ENCODE measurements at regions not wholly inside any gene's neighbourhood (a gene's known extent, or its start where the extent isn't known, plus 50 kb on each side); places are given as distances from the start of the nearest gene placed in this dataset.
"Not testable (repeated sequence)": the region's sequence is repeated elsewhere in the genome, so short reads cannot be mapped to it uniquely, and the experiment has no call there.

DNA sequence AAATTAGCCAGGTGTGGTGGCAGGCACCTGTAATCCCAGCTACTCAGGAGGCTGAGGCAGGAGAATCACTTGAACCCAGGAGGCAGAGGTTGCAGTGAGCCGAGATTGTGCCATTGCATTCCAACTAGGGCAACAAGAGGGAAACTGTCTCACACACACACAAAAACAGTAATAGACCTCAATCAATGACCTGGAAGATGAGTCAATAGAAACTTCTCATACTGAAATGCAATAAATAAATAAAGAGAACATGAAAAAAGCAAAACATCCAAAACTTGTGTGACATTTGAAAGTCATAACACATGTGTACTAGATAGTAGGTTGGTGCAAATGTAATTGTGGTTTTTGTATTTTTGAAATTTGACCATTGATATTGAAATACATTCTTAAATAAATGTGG is 1338.5 kb downstream of the AMY1C start:
- Mint-ChIP-seq H3K4me1 (ENCODE audit: low read depth) (no peaks in the 10 kb centered on the region), H3K9me3 (ENCODE audit: insufficient read depth) (peaks cover 19% of the 10 kb centered on the region), H3K36me3 (ENCODE audit: low read depth) (no peaks in the 10 kb centered on the region), H3K27me3 (ENCODE audit: low read depth) (no peaks in the 10 kb centered on the region), H3K27ac (no peak overlapping the region), H3K4me3 (no peak overlapping the region)
- ChIA-PET CTCF (no interaction called here), POLR2A (no interaction called here)
- ATAC-seq: no peak
- DNase-seq: no peak

DNA sequence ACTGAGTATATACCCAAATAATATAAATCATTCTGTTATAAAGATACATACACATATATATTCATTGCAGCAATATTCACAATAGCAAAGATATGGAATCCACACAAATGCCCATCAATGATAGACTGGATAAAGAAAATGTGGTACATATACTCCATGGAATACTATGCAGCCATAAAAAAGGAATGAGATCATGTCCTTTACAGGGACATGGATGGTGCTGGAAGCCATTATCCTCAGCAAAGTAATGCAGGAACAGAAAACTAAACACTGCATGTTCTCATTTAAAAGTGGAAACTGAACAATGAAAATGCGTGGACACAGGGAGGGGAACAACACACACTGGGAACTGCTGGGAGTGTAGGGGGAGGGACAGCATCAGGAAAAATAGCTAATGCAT is 1344.2 kb downstream of the AMY1C start:
- peaks cover 16% of the 10 kb centered on the region for H3K9me3 Mint-ChIP-seq (ENCODE audit: insufficient read depth)
- H3K27ac Mint-ChIP-seq; ATAC-seq; POLR2A ChIA-PET; H3K4me1 Mint-ChIP-seq (ENCODE audit: low read depth); H3K4me3 Mint-ChIP-seq; H3K27me3 Mint-ChIP-seq (ENCODE audit: low read depth); DNase-seq; H3K36me3 Mint-ChIP-seq (ENCODE audit: low read depth); CTCF ChIA-PET: not testable (repeated sequence)

- Mint-ChIP-seq H3K36me3 (ENCODE audit: low read depth) (no peaks in the 10 kb centered on the region), H3K9me3 (ENCODE audit: insufficient read depth) (no peaks in the 10 kb centered on the region), H3K4me1 (ENCODE audit: low read depth) (no peaks in the 10 kb centered on the region), H3K27me3 (ENCODE audit: low read depth) (no peaks in the 10 kb centered on the region), H3K4me3 (no peak overlapping the region), H3K27ac (no peak overlapping the region)
- ChIA-PET CTCF (no interaction called here), POLR2A (no interaction called here)
- ATAC-seq (no peak), DNase-seq (no peak)
Measured at GRCh38 chr1:105100102-105100501, 1350.4 kb downstream of the AMY1C start.

- no peaks in the 10 kb centered on the region for H3K27me3 Mint-ChIP-seq (ENCODE audit: low read depth)
- ATAC-seq (no peak), DNase-seq (no peak)
- ChIA-PET CTCF (no interaction called here), POLR2A (no interaction called here)
- H3K36me3 Mint-ChIP-seq (ENCODE audit: low read depth): no peaks in the 10 kb centered on the region
- no peaks in the 10 kb centered on the region for H3K4me1 Mint-ChIP-seq (ENCODE audit: low read depth)
- no peak overlapping the region for H3K4me3 Mint-ChIP-seq
- H3K9me3 Mint-ChIP-seq (ENCODE audit: insufficient read depth): peaks cover 10% of the 10 kb centered on the region
- H3K27ac Mint-ChIP-seq: no peak overlapping the region
Measured at GRCh38 chr1:105101261-105101660, 1351.6 kb downstream of the AMY1C start.

DNA sequence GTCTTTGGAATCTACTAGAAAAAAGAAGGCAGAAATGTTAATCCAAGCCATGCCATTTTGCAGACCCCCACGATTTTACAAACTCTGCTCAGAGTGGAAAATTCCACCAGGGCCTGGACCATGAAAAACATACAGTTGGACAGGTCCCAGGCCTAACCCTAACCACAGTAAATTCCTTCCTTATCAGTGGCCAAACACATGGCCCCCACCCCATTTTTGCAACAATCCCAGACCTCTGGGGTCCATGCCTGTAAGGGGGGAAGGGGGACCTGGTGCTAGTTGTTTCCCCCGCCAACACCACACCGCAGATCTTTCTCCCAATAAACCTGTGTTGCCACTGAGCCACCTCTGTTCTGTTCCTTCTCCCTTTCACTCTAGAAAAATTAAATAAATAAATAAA is 1352.7 kb downstream of the AMY1C start:
- no peak overlapping the region for H3K27ac Mint-ChIP-seq
- CTCF ChIA-PET: no interaction called here
- ATAC-seq (no peak), DNase-seq (no peak)
- H3K4me3 Mint-ChIP-seq: no peak overlapping the region
- H3K9me3 Mint-ChIP-seq (ENCODE audit: insufficient read depth): peaks cover 10% of the 10 kb centered on the region
- POLR2A ChIA-PET: no interaction called here
- H3K27me3 Mint-ChIP-seq (ENCODE audit: low read depth): no peaks in the 10 kb centered on the region
- no peaks in the 10 kb centered on the region for H3K4me1 Mint-ChIP-seq (ENCODE audit: low read depth)
- no peaks in the 10 kb centered on the region for H3K36me3 Mint-ChIP-seq (ENCODE audit: low read depth)

GRCh38 chr1:105122041-105122440 is 1372.3 kb downstream of the AMY1C start:
- Mint-ChIP-seq H3K36me3 (ENCODE audit: low read depth) (no peaks in the 10 kb centered on the region), H3K27ac (no peak overlapping the region), H3K4me1 (ENCODE audit: low read depth) (no peaks in the 10 kb centered on the region), H3K27me3 (ENCODE audit: low read depth) (no peaks in the 10 kb centered on the region), H3K9me3 (ENCODE audit: insufficient read depth) (peaks cover under 1% of the 10 kb centered on the region), H3K4me3 (no peak overlapping the region)
- CTCF ChIA-PET: no interaction called here
- no peak for DNase-seq
- no peak for ATAC-seq
- POLR2A ChIA-PET: no interaction called here

DNA sequence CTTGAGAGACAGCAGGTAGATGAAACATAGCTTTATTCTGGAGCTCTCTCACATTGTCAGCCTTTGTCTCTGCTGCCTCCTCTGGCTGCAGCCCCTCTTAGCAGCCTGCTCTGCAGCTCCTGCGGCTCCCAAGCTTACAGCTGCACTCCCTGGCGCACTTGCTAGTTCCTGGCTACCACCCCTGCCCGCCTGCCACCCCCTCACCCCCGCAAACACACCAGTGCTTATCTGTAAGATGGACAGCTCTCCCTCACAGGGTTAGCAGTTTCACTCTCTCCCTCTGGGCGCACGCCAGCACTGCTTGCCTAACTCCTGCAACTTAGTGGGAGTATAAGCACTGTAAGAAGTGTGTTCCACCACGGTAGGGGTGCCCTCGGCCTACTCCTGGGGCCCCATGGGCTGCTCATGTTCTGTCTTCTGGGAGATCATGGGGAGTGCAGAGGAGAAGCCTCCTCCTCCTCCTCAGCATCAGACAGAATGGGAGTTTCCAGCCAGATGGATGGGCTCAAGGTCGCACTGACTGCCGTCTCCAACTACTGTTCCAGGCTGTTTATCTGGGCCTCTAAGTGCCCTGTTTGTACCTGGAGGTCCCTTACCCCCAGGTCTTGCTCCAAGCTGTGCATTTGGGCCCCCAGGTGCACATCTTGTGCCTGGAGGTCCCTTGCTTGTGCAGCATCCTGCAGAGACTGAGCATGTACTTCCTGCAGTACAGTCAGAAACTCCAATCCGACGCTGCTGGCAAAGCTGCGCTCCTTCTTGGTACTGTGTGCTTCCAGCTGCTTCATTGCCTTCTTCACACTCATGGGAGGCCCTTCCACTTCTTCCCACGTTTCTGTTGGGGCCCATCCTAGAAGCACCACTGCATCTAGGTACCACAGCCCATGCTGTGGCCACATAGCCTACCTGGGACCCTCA is 1388.1 kb downstream of the AMY1C start:
- no peak for DNase-seq
- ATAC-seq: no peak
- H3K27me3 Mint-ChIP-seq (ENCODE audit: low read depth): no peaks in the 10 kb centered on the region
- ChIA-PET CTCF (no interaction called here), POLR2A (no interaction called here)
- H3K36me3 Mint-ChIP-seq (ENCODE audit: low read depth): no peaks in the 10 kb centered on the region
- H3K4me3 Mint-ChIP-seq: no peak overlapping the region
- no peaks in the 10 kb centered on the region for H3K4me1 Mint-ChIP-seq (ENCODE audit: low read depth)
- H3K27ac Mint-ChIP-seq: no peak overlapping the region
- peaks cover 27% of the 10 kb centered on the region for H3K9me3 Mint-ChIP-seq (ENCODE audit: insufficient read depth)

- ATAC-seq: no peak
- Mint-ChIP-seq H3K36me3 (ENCODE audit: low read depth) (no peaks in the 10 kb centered on the region), H3K4me3 (no peak overlapping the region), H3K27ac (no peak overlapping the region), H3K4me1 (ENCODE audit: low read depth) (no peaks in the 10 kb centered on the region), H3K9me3 (ENCODE audit: insufficient read depth) (peaks cover 27% of the 10 kb centered on the region), H3K27me3 (ENCODE audit: low read depth) (no peaks in the 10 kb centered on the region)
- CTCF ChIA-PET: no interaction called here
- POLR2A ChIA-PET: no interaction called here
- DNase-seq: no peak
Measured at GRCh38 chr1:105138458-105138893, 1388.8 kb downstream of the AMY1C start.

DNA sequence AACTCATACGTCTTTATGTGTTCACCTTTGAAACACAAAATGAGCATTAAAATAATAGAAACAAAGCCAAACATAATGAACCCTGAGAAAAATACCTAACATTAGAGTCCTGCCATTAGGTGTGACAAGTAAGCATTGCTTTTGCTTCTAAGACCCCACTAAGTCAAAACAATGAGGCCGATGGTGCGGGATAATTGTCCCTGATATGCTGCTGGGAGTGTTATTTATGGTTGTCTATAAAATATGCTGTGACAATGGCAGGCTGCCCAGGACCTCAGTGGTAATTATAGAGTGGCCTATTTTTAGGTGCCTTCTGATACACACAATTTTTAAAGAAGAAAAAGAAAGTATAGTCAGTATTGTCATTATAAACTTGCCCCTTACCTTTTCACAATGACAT is 1423.1 kb downstream of the AMY1C start:
- no peaks in the 10 kb centered on the region for H3K4me1 Mint-ChIP-seq (ENCODE audit: low read depth)
- no peak for ATAC-seq
- CTCF ChIA-PET: no interaction called here
- peaks cover 9% of the 10 kb centered on the region for H3K9me3 Mint-ChIP-seq (ENCODE audit: insufficient read depth)
- DNase-seq: no peak
- no peaks in the 10 kb centered on the region for H3K27me3 Mint-ChIP-seq (ENCODE audit: low read depth)
- H3K4me3 Mint-ChIP-seq: no peak overlapping the region
- no peaks in the 10 kb centered on the region for H3K36me3 Mint-ChIP-seq (ENCODE audit: low read depth)
- H3K27ac Mint-ChIP-seq: no peak overlapping the region
- POLR2A ChIA-PET: no interaction called here

- peaks cover 31% of the 10 kb centered on the region for H3K9me3 Mint-ChIP-seq (ENCODE audit: insufficient read depth)
- CTCF ChIA-PET: no interaction called here
- no peaks in the 10 kb centered on the region for H3K4me1 Mint-ChIP-seq (ENCODE audit: low read depth)
- H3K27me3 Mint-ChIP-seq (ENCODE audit: low read depth): no peaks in the 10 kb centered on the region
- POLR2A ChIA-PET: no interaction called here
- no peaks in the 10 kb centered on the region for H3K36me3 Mint-ChIP-seq (ENCODE audit: low read depth)
- no peak for ATAC-seq
- no peak overlapping the region for H3K4me3 Mint-ChIP-seq
- no peak overlapping the region for H3K27ac Mint-ChIP-seq
- DNase-seq: no peak
Measured at GRCh38 chr1:105180789-105181188, 1431.1 kb downstream of the AMY1C start.

DNA sequence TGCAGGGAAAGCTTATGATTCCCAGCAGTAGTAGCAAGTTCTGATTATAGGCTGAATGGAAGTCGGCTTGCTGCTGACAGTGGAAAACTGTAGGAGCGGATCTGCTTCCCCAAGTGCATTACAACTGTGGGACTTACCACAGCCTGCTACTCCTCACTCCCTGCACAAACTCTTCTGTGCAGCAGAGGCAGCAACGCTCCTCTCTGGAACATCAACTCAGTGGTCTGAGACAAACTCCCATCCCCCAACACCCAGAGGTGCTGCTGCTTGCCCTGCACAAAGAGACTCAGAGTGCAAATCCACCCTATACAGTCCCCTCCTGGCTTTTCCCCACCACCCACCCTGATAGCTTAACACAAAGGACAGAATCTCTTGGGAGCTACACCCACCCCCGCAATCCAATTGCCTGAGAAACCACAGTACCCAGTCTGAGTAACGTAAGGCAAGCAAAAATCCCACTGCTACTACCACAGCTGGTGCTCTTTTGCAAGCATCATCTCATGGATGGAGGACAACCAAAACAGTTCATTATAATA is 1455.2 kb downstream of the AMY1C start:
- Mint-ChIP-seq H3K4me3 (no peak overlapping the region), H3K36me3 (ENCODE audit: low read depth) (no peaks in the 10 kb centered on the region), H3K27ac (no peak overlapping the region), H3K9me3 (ENCODE audit: insufficient read depth) (peaks cover 19% of the 10 kb centered on the region), H3K27me3 (ENCODE audit: low read depth) (no peaks in the 10 kb centered on the region), H3K4me1 (ENCODE audit: low read depth) (no peaks in the 10 kb centered on the region)
- DNase-seq (no peak), ATAC-seq (no peak)
- POLR2A ChIA-PET: no interaction called here
- CTCF ChIA-PET: no interaction called here

- CTCF ChIA-PET: no interaction called here
Measured at GRCh38 chr1:105208581-105208980, 1458.9 kb downstream of the AMY1C start.

DNA sequence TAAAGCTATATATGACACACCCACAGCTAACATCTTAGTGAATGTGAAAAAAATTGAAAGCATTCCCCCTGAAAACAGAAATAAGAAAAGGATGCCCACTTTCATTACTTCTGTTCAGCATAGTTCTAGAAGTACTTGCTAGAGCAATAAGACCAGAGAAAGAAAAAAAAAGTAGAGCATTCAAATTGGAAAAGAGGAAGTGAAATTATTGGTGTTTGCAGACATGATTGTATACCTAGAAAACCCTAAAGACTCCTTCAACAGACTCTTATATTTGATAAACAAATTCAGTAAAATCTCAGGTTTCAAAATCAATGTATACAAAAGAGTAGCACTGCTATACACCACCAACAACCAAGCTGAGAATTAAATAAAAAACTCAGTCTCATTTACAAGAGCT is 1461.0 kb downstream of the AMY1C start:
- DNase-seq: no peak
- Mint-ChIP-seq H3K4me3 (no peak overlapping the region), H3K27ac (no peak overlapping the region), H3K36me3 (ENCODE audit: low read depth) (no peaks in the 10 kb centered on the region), H3K4me1 (ENCODE audit: low read depth) (no peaks in the 10 kb centered on the region), H3K27me3 (ENCODE audit: low read depth) (no peaks in the 10 kb centered on the region), H3K9me3 (ENCODE audit: insufficient read depth) (peaks cover 34% of the 10 kb centered on the region)
- ATAC-seq: no peak
- ChIA-PET POLR2A (no interaction called here), CTCF (no interaction called here)

More at GRCh38 chr1:105208581-105208980, 1458.9 kb downstream of the AMY1C start:
- no peak overlapping the region for H3K4me3 Mint-ChIP-seq
- H3K9me3 Mint-ChIP-seq (ENCODE audit: insufficient read depth): peaks cover 35% of the 10 kb centered on the region
- H3K4me1 Mint-ChIP-seq (ENCODE audit: low read depth): no peaks in the 10 kb centered on the region
- DNase-seq (no peak), ATAC-seq (no peak)
- H3K27ac Mint-ChIP-seq: no peak overlapping the region
- H3K36me3 Mint-ChIP-seq (ENCODE audit: low read depth): no peaks in the 10 kb centered on the region
- POLR2A ChIA-PET: no interaction called here
- H3K27me3 Mint-ChIP-seq (ENCODE audit: low read depth): no peaks in the 10 kb centered on the region

Data from activated CD8-positive, alpha-beta T cell treated with anti-CD3 and anti-CD28 coated beads, Interleukin-2, amount 10 ng/mL, durations not matched to agents 7 days and 5 days (primary cell).